Thyroid gland (tissue), 4 donors: ENCODE measurements at regions not wholly inside any gene's neighbourhood (a gene's known extent, or its start where the extent isn't known, plus 50 kb on each side); places are given as distances from the start of the nearest gene placed in this dataset.

Source experiments
- POLR2A ChIP-seq, 2 donors: fragments of 450-650 bp; IDR thresholded peaks; one replicate each; pipeline ENCODE4 v1.6.1; 2017; ENCODE audit warnings: antibody characterized with exemption in 2 of 2, mild to moderate bottlenecking in 2 of 2, moderate library complexity in 1 of 2
- TF ChIP-seq, protein P1 (sequence below), 6 experiments: fragments of 200-600 bp in 3 of 6; fragments of 450-650 bp in 3 of 6; sonication (generic) in 3 of 6; IDR thresholded peaks; one replicate each; pipeline ENCODE4 v1.5.1; 2016 to 2019; ENCODE audit warnings: antibody characterized with exemption in 6 of 6, mild to moderate bottlenecking in 2 of 6, inconsistent platforms in 1 of 6, moderate library complexity in 1 of 6

DNA sequence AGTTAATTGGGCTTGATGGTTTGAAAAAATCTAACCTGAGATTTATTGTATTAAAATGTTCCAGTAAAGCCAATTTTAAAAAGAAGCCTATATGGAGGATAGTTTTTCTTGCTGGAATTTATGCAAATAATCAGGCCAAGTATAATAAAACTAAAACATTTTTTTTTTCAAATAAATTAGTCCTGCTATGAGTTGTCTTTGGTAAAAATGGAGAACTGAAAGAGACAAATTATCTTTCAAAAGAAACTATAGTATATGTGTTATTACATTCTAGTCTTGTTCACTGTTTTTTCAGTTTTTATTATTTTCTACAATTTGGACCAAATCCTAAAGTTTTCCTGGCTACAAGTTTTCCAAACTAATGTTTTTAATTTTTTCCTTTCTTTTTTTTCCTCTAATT, 468.9 kb downstream of the UQCRFS1 start:
- TF ChIP-seq, protein P1, sequence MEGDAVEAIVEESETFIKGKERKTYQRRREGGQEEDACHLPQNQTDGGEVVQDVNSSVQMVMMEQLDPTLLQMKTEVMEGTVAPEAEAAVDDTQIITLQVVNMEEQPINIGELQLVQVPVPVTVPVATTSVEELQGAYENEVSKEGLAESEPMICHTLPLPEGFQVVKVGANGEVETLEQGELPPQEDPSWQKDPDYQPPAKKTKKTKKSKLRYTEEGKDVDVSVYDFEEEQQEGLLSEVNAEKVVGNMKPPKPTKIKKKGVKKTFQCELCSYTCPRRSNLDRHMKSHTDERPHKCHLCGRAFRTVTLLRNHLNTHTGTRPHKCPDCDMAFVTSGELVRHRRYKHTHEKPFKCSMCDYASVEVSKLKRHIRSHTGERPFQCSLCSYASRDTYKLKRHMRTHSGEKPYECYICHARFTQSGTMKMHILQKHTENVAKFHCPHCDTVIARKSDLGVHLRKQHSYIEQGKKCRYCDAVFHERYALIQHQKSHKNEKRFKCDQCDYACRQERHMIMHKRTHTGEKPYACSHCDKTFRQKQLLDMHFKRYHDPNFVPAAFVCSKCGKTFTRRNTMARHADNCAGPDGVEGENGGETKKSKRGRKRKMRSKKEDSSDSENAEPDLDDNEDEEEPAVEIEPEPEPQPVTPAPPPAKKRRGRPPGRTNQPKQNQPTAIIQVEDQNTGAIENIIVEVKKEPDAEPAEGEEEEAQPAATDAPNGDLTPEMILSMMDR (IDR thresholded peaks at IDR 0.05): no peak
- no peak for TF ChIP-seq POLR2A (IDR thresholded peaks at IDR 0.05)
